Suprapubic skin (tissue), 3 donors: ENCODE measurements at regions not wholly inside any gene's neighbourhood (a gene's known extent, or its start where the extent isn't known, plus 50 kb on each side); places are given as distances from the start of the nearest gene placed in this dataset.

Experiments
- POLR2A ChIP-seq, 2 donors: fragments of 450-650 bp; IDR thresholded peaks; one replicate each; pipeline ENCODE4 v1.6.1; 2017; ENCODE audit warnings: antibody characterized with exemption in 2 of 2, mild to moderate bottlenecking in 2 of 2, moderate library complexity in 2 of 2
- TF ChIP-seq, protein P1 (sequence below), 2 donors: fragments of 200-600 bp in 1 of 2; fragments of 450-650 bp in 1 of 2; sonication (generic) in 1 of 2; IDR thresholded peaks; one replicate each; pipeline ENCODE4 v1.5.1; 2016 to 2019; ENCODE audit warnings: antibody characterized with exemption in 2 of 2, mild to moderate bottlenecking in 1 of 2, moderate library complexity in 1 of 2

GRCh38 chr14:40386433-40386832 is 954.2 kb upstream of the FBXO33 start:
- TF ChIP-seq, protein P1, sequence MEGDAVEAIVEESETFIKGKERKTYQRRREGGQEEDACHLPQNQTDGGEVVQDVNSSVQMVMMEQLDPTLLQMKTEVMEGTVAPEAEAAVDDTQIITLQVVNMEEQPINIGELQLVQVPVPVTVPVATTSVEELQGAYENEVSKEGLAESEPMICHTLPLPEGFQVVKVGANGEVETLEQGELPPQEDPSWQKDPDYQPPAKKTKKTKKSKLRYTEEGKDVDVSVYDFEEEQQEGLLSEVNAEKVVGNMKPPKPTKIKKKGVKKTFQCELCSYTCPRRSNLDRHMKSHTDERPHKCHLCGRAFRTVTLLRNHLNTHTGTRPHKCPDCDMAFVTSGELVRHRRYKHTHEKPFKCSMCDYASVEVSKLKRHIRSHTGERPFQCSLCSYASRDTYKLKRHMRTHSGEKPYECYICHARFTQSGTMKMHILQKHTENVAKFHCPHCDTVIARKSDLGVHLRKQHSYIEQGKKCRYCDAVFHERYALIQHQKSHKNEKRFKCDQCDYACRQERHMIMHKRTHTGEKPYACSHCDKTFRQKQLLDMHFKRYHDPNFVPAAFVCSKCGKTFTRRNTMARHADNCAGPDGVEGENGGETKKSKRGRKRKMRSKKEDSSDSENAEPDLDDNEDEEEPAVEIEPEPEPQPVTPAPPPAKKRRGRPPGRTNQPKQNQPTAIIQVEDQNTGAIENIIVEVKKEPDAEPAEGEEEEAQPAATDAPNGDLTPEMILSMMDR (IDR thresholded peaks at IDR 0.05), result no peak
- TF ChIP-seq POLR2A (IDR thresholded peaks at IDR 0.05), result no peak
